Posterior vena cava (tissue), 2 donors: ENCODE measurements at regions not wholly inside any gene's neighbourhood (a gene's known extent, or its start where the extent isn't known, plus 50 kb on each side); places are given as distances from the start of the nearest gene placed in this dataset.

Source experiments
- DNase-seq: peaks from one replicate; pipeline ENCODE4 v3.0.0-alpha.2; 2020; ENCODE audit warnings: low spot score
- intact Hi-C, 2 donors: fragments of 100-400 bp; cut with DNase I; formaldehyde crosslinking; loops; one replicate each; pipeline versions ENCODE4 v1.14.1 to v1.14.2; 2022 to 2023
- donor health status: DM: yes; HTN: yes; CAD: no.
- donor health status: DM: yes; HTN: yes; CAD: no.

- DNase-seq = no peak
- intact Hi-C loops = no loop called here
These were observed 115.9 kb upstream of the DST start for GRCh38 chr6:56758553-56758952.

GRCh38 chr6:56758120-56758519, 115.4 kb upstream of the DST start:
- intact Hi-C loops = no loop called here
- no peak for DNase-seq

GRCh38 chr6:56757588-56757984, 114.9 kb upstream of the DST start:
- DNase-seq = no peak
- intact Hi-C loops = no loop called here

GRCh38 chr6:56756791-56757587, 114.3 kb upstream of the DST start:
- no peak for DNase-seq
- intact Hi-C loops = no loop called here

- peak; percentile 48 for DNase-seq
- intact Hi-C loops = no loop called here
These were observed 113.6 kb upstream of the DST start for GRCh38 chr6:56756219-56756789.

GRCh38 chr6:56755040-56755439, 112.4 kb upstream of the DST start:
- DNase-seq = no peak
- intact Hi-C loops = no loop called here

- intact Hi-C loops = no loop called here
- DNase-seq = no peak
These were observed 111.1 kb upstream of the DST start for GRCh38 chr6:56753811-56754210.

GRCh38 chr6:56752534-56752933, 109.8 kb upstream of the DST start:
- intact Hi-C loops = no loop called here
- DNase-seq = no peak

GRCh38 chr6:56752009-56752408, 109.3 kb upstream of the DST start:
- intact Hi-C loops = no loop called here
- no peak for DNase-seq

- intact Hi-C loops = no loop called here
- no peak for DNase-seq
These were observed 108.9 kb upstream of the DST start for GRCh38 chr6:56751604-56752003.

GRCh38 chr6:56750686-56751085, 108.0 kb upstream of the DST start:
- no peak for DNase-seq
- intact Hi-C loops = no loop called here

GRCh38 chr6:56749632-56750151, 107.0 kb upstream of the DST start:
- intact Hi-C loops = no loop called here
- no peak for DNase-seq

- DNase-seq = no peak
- intact Hi-C loops = no loop called here
These were observed 104.2 kb upstream of the DST start for GRCh38 chr6:56746767-56747504.

- intact Hi-C loops = no loop called here
- no peak for DNase-seq
These were observed 103.3 kb upstream of the DST start for GRCh38 chr6:56745971-56746370.

GRCh38 chr6:56745081-56745480, 102.4 kb upstream of the DST start:
- intact Hi-C loops = no loop called here
- DNase-seq = no peak

- DNase-seq = no peak
- intact Hi-C loops = no loop called here
These were observed 101.8 kb upstream of the DST start for GRCh38 chr6:56744528-56744927.

- DNase-seq = no peak
- intact Hi-C loops = no loop called here
These were observed 99.6 kb upstream of the DST start for GRCh38 chr6:56742122-56742791.

GRCh38 chr6:56741472-56741871, 98.8 kb upstream of the DST start:
- DNase-seq = no peak
- intact Hi-C loops = no loop called here

- intact Hi-C loops = no loop called here
These were observed 97.4 kb upstream of the DST start for GRCh38 chr6:56739836-56740815.

More at GRCh38 chr6:56739836-56740815, 97.4 kb upstream of the DST start:
- DNase-seq = no peak
